H1 (cell line): ENCODE measurements at regions not wholly inside any gene's neighbourhood (a gene's known extent, or its start where the extent isn't known, plus 50 kb on each side); places are given as distances from the start of the nearest gene placed in this dataset.

Source experiments
- CEBPB ChIP-seq: IDR thresholded peaks from 2 replicates; pipeline ENCODE4 v1.6.1; 2012; ENCODE audit warnings: low read depth, low read length
- POLR2A ChIP-seq, 2 experiments: IDR thresholded peaks; 1 replicate in 1 of 2; 2 replicates in 1 of 2; pipeline ENCODE4 v1.6.1; 2011; ENCODE audit warnings: low read depth in 2 of 2, low read length in 2 of 2, mild to moderate bottlenecking in 2 of 2; ENCODE audit errors: control extremely low read depth in 1 of 2
- POLR2AphosphoS5 ChIP-seq: IDR thresholded peaks from 2 replicates; pipeline ENCODE4 v1.6.1; 2011; ENCODE audit warnings: low read depth, low read length
- RFX5 ChIP-seq: IDR thresholded peaks from 2 replicates; pipeline ENCODE4 v1.6.1; 2011; ENCODE audit warnings: low read depth, low read length, improper control_type of control experiment, borderline replicate concordance
- TF ChIP-seq, protein P1 (sequence below): IDR thresholded peaks from 2 replicates; pipeline ENCODE4 v1.6.1; 2011; ENCODE audit warnings: low read depth, mild to moderate bottlenecking, low read length; ENCODE audit not compliant: insufficient read depth

DNA sequence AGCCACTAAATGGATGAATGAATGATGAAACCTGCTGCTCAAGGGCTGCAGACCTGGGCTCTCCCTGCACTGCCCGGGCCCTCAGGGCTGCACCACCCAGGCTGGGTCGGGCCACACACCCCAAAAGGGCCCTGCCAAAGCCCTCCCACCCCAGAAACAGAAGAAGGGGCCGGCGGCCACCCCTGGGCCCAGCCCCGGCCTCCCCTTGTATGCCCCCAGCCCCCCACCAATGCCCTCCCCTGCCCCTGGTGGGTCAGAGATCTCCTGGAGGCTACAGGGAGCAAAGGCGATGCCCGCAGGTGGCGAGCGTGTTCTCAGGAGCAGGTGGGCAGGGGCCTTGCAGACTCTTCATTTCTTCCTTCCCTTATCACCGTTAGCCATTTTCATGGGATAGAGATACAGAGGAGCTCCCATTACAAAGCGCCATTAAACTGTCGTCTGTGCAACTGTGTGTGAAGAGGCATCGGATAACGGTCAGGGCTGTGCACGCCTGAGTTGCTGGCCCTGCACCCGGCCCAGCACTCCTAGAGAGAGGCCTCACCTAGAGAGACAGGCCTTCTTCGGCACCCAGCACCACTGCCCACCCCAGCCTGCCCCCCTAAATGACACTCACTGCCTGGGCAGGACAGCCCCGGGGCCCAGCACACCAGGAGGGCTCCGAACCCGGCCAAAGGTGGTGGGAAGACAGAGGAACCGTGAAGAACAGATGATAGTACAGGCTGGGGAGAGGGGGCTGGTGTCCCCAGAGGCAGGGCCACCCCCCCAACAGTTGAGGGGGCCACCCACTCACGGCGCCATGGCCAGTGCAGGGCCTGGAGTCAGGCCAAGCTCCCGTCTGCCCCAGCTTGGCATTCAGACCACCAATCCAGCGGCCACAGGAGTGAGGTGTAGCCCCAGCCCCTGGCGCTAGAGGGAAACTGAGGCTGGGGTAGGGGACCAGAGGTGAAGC, 133.7 kb downstream of the FAM53A start:
- TF ChIP-seq POLR2A (IDR thresholded peaks at IDR 0.05; ENCODE audit: control extremely low read depth in 1 of 2, low read depth in 2 of 2, low read length in 2 of 2) (no peak), RFX5 (no peak), POLR2AphosphoS5 (no peak), CEBPB (no peak)
- TF ChIP-seq, protein P1, sequence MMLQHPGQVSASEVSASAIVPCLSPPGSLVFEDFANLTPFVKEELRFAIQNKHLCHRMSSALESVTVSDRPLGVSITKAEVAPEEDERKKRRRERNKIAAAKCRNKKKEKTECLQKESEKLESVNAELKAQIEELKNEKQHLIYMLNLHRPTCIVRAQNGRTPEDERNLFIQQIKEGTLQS, result no peak
